NB4 (cell line): ENCODE measurements at regions not wholly inside any gene's neighbourhood (a gene's known extent, or its start where the extent isn't known, plus 50 kb on each side); places are given as distances from the start of the nearest gene placed in this dataset.
"Not testable (repeated sequence)": the region's sequence is repeated elsewhere in the genome, so short reads cannot be mapped to it uniquely, and the experiment has no call there.

ENCODE experiments used
- MAX ChIP-seq: IDR thresholded peaks from 2 replicates; pipeline ENCODE4 v1.6.1; 2011; ENCODE audit warnings: low read depth, low read length
- POLR2A ChIP-seq: IDR thresholded peaks from 2 replicates; pipeline ENCODE4 v1.6.1; 2011; ENCODE audit warnings: mild to moderate bottlenecking; ENCODE audit not compliant: insufficient read length; ENCODE audit errors: extremely low read depth

- TF ChIP-seq MAX, POLR2A: not testable (repeated sequence)
These were observed 325.8 kb downstream of the PCDH20 start for GRCh38 chr13:61089894-61090293.
